ENCODE measurements at regions not wholly inside any gene's neighbourhood (a gene's known extent, or its start where the extent isn't known, plus 50 kb on each side); places are given as distances from the start of the nearest gene placed in this dataset.

DNA sequence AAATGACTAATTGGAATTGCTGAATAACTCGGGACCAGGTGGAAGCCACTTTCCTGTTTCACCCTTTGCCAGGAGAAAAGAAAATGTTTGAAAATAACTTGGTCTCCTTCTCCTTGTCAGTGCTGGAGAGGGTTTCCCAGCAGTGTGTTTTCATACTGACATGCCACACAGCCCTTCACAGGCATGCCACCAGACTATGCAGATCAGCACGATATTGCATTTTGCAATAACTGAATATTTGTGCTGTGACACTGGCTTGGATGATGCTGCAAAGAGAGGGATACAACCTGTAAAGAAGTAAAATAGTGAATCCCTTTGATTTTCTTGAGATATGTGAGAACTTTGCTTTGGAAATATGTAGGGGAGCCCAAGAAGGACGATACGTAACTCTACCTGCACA, 200.0 kb upstream of the NAV2 start:
- Histone ChIP-seq H4K20me1 (ENCODE audit: insufficient read depth, low read length) (no peaks in the 10 kb centered on the region), H3K4me1 (ENCODE audit: low read length) (no peaks in the 10 kb centered on the region), H3K4me2 (ENCODE audit: low read length) (no peak overlapping the region), H3K4me3 (ENCODE audit: low read length) (no peak overlapping the region), H3K79me2 (ENCODE audit: low read length) (no peaks in the 10 kb centered on the region), H3K27me3 (ENCODE audit: low read depth, low read length) (peaks cover 90% of the 10 kb centered on the region), H2AFZ (ENCODE audit: low read depth, low read length) (no peak overlapping the region), H3K36me3 (replicated peaks; ENCODE audit: low read depth, low read length) (no peaks in the 10 kb centered on the region), H3K9ac (ENCODE audit: low read length) (no peak overlapping the region), H3K9me3 (ENCODE audit: insufficient read depth, low read length) (no peaks in the 10 kb centered on the region), H3K27ac (ENCODE audit: low read length) (no peak overlapping the region)
- TF ChIP-seq, protein P1, sequence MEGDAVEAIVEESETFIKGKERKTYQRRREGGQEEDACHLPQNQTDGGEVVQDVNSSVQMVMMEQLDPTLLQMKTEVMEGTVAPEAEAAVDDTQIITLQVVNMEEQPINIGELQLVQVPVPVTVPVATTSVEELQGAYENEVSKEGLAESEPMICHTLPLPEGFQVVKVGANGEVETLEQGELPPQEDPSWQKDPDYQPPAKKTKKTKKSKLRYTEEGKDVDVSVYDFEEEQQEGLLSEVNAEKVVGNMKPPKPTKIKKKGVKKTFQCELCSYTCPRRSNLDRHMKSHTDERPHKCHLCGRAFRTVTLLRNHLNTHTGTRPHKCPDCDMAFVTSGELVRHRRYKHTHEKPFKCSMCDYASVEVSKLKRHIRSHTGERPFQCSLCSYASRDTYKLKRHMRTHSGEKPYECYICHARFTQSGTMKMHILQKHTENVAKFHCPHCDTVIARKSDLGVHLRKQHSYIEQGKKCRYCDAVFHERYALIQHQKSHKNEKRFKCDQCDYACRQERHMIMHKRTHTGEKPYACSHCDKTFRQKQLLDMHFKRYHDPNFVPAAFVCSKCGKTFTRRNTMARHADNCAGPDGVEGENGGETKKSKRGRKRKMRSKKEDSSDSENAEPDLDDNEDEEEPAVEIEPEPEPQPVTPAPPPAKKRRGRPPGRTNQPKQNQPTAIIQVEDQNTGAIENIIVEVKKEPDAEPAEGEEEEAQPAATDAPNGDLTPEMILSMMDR (IDR thresholded peaks at IDR 0.05; ENCODE audit: low read depth, low read length) = no peak
- no peak for TF ChIP-seq EZH2phosphoT487 (IDR thresholded peaks at IDR 0.05; ENCODE audit: low read depth)

DNA sequence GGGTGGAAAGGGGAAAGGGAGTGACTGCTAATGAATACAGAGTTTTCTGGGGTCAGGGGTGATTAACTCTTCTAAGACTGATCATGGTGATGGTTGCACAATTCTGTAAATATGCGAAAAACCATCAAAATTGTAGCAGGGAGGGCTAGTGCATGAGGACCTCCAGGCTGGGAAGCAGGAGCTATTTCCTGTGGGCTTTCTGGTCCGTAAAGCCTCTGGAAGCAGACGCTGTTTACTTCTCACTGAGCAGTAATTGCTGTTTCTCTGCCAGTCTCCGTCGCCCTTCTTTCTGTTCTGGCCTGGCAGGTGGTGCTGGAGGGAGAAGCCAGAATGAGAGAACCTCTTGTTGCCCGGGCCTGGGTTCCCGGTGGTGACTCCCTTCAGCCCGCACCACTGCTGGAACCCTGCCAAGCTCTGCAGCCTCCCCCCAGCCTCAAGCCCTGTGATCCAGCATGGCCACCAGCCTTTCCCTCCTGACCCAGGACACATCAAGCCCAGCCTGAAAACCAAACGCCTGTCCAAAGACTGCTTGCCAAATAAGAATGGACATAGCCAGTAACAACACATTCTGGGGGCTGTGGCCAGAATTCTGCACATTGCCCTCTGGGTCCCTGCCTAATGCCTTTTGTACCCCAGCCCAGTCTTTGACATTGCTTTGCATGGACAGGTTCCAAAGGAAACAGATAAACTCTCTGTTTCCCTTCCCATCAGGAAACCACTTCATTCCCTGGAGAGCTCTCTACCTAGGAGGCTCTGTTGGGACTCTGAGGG, 201.0 kb upstream of the NAV2 start:
- Histone ChIP-seq H3K4me3 (ENCODE audit: low read length) (no peak overlapping the region), H3K27me3 (ENCODE audit: low read depth, low read length) (peaks cover 81% of the 10 kb centered on the region), H3K4me1 (ENCODE audit: low read length) (no peaks in the 10 kb centered on the region), H3K9me3 (ENCODE audit: insufficient read depth, low read length) (no peaks in the 10 kb centered on the region), H2AFZ (ENCODE audit: low read depth, low read length) (no peak overlapping the region), H3K36me3 (replicated peaks; ENCODE audit: low read depth, low read length) (no peaks in the 10 kb centered on the region), H4K20me1 (ENCODE audit: insufficient read depth, low read length) (no peaks in the 10 kb centered on the region), H3K4me2 (ENCODE audit: low read length) (no peak overlapping the region), H3K27ac (ENCODE audit: low read length) (no peak overlapping the region), H3K9ac (ENCODE audit: low read length) (no peak overlapping the region), H3K79me2 (ENCODE audit: low read length) (no peaks in the 10 kb centered on the region)
- TF ChIP-seq, protein P1 (IDR thresholded peaks at IDR 0.05; ENCODE audit: low read depth, low read length) = no peak
- no peak for TF ChIP-seq EZH2phosphoT487 (IDR thresholded peaks at IDR 0.05; ENCODE audit: low read depth)

DNA sequence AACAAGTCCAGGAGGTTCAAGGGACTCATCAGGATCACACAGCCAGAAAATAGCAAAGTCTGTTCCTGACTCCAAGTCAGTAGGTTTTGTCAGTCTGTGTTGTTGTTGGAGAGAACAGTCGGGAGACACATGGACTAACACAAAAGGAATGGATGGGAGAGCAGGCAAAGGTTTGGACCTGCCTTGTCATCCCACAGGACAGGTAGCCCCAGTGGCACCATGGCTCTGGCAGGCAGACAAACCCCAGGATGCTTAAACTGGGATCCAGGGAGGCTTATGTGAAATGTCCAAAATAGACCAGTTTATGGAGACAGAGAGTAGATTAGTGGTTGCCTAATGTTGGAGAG, 201.6 kb upstream of the NAV2 start:
- Histone ChIP-seq H3K4me3 (ENCODE audit: low read length) (no peak overlapping the region), H3K4me1 (ENCODE audit: low read length) (no peaks in the 10 kb centered on the region), H3K9ac (ENCODE audit: low read length) (no peak overlapping the region), H3K27me3 (ENCODE audit: low read depth, low read length) (peaks cover 75% of the 10 kb centered on the region), H3K27ac (ENCODE audit: low read length) (no peak overlapping the region), H3K4me2 (ENCODE audit: low read length) (no peak overlapping the region), H3K36me3 (replicated peaks; ENCODE audit: low read depth, low read length) (no peaks in the 10 kb centered on the region), H3K9me3 (ENCODE audit: insufficient read depth, low read length) (no peaks in the 10 kb centered on the region), H2AFZ (ENCODE audit: low read depth, low read length) (no peak overlapping the region), H4K20me1 (ENCODE audit: insufficient read depth, low read length) (no peaks in the 10 kb centered on the region), H3K79me2 (ENCODE audit: low read length) (no peaks in the 10 kb centered on the region)
- TF ChIP-seq, protein P1 (IDR thresholded peaks at IDR 0.05; ENCODE audit: low read depth, low read length) = no peak
- TF ChIP-seq EZH2phosphoT487 (IDR thresholded peaks at IDR 0.05; ENCODE audit: low read depth) = no peak

DNA sequence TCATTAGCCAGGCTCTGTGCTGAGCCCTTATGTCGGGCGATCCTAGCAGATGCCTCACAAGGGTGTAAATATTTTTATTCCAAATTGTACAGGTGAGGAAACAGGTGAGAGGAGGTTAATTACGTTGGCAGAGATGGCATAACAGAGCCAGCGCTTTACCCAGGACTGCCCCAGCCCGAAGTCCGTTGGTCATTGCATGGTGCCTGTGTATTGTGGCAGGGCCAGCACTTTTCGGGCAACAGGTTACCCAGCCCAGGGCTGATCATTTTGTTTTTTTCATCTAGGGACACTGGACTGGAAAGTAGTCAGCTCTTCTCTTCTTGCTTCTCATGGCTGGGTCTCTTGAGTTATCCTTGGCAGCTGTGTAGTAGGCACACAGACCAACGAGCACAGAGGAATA, 202.2 kb upstream of the NAV2 start:
- Histone ChIP-seq H3K4me1 (ENCODE audit: low read length) (no peaks in the 10 kb centered on the region), H3K27me3 (ENCODE audit: low read depth, low read length) (peaks cover 75% of the 10 kb centered on the region), H3K27ac (ENCODE audit: low read length) (no peak overlapping the region), H4K20me1 (ENCODE audit: insufficient read depth, low read length) (no peaks in the 10 kb centered on the region), H3K79me2 (ENCODE audit: low read length) (no peaks in the 10 kb centered on the region), H3K4me2 (ENCODE audit: low read length) (no peak overlapping the region), H3K9ac (ENCODE audit: low read length) (no peak overlapping the region), H2AFZ (ENCODE audit: low read depth, low read length) (no peak overlapping the region), H3K4me3 (ENCODE audit: low read length) (no peak overlapping the region), H3K9me3 (ENCODE audit: insufficient read depth, low read length) (no peaks in the 10 kb centered on the region), H3K36me3 (replicated peaks; ENCODE audit: low read depth, low read length) (no peaks in the 10 kb centered on the region)
- TF ChIP-seq EZH2phosphoT487 (IDR thresholded peaks at IDR 0.05; ENCODE audit: low read depth) = no peak
- TF ChIP-seq, protein P1 (IDR thresholded peaks at IDR 0.05; ENCODE audit: low read depth, low read length) = no peak
